HCT116 (cell line): ENCODE measurements at regions not wholly inside any gene's neighbourhood (a gene's known extent, or its start where the extent isn't known, plus 50 kb on each side); places are given as distances from the start of the nearest gene placed in this dataset.

ENCODE experiments used
- ATAC-seq: fragments of 200-7000 bp; cut with Tn5 transposase; 2 replicates; pipeline ENCODE4 v1.9.1; 2020; ENCODE audit warnings: mild to moderate bottlenecking, moderate library complexity
- BruUV-seq: library from RNA; stranded (reverse); fragments of 400-500 nt; replicated peaks from 2 replicates; lab custom pipeline; 2021; lab: Mats Ljungman, UMichigan
- CTCF ChIA-PET: fragments of 300-600 bp; sonication (Branson Sonifier 250); formaldehyde crosslinking; loops from one replicate; lab custom pipeline; 2021; ENCODE audit warnings: antibody characterized with exemption; lab: Charles Lee
- POLR2A ChIA-PET: fragments of 300-600, 350-600 bp; sonication (Branson Sonifier 250); formaldehyde crosslinking; loops from one replicate; lab custom pipeline; 2021; ENCODE audit warnings: antibody characterized with exemption; lab: Charles Lee
- RAD21 ChIA-PET, 2 experiments: fragments of 300-600 bp; sonication (Branson Sonifier 250); formaldehyde crosslinking; loops; one replicate each; lab custom pipeline; 2023; ENCODE audit warnings: low total read pairs in 2 of 2; ENCODE audit not compliant: uncharacterized antibody in 2 of 2, unreplicated experiment in 2 of 2, low non-redundant PET in 1 of 2; lab: Charles Lee
- DNase-seq: peaks from one replicate; pipeline ENCODE4 v3.0.0-alpha.2; 2010; ENCODE audit warnings: low read depth, low spot score
- H2AFZ ChIP-seq: fragments of 200-600 bp; shearing (Covaris generic), sonication (generic); 2 replicates; pipeline ENCODE4 v1.6.1; 2017; ENCODE audit warnings: low read depth, mixed run types, mixed read lengths, antibody characterized with exemption, low read length; ENCODE audit not compliant: poor library complexity, severe bottlenecking
- H3K27ac ChIP-seq: 2 replicates; pipeline ENCODE4 v1.5.1; 2012; ENCODE audit warnings: low read depth, low read length
- H3K27me3 ChIP-seq: fragments of 200-600 bp; sonication (generic); 2 replicates; pipeline ENCODE4 v1.6.1; 2016; ENCODE audit warnings: mixed run types, low read length, mixed read lengths; ENCODE audit not compliant: insufficient read depth
- H3K36me3 ChIP-seq, 2 experiments: fragments of 200-500 bp in 1 of 2; fragments of 200-600 bp in 1 of 2; sonication (Bioruptor generic) in 1 of 2; sonication (generic) in 1 of 2; 2 replicates each; pipeline versions ENCODE4 v1.5.1 to v1.6.1; 2014 to 2016; ENCODE audit warnings: low read length in 2 of 2, inconsistent platforms in 1 of 2, mixed read lengths in 1 of 2, mixed run types in 1 of 2; ENCODE audit not compliant: insufficient read depth in 2 of 2, control insufficient read depth in 1 of 2
- H3K4me1 ChIP-seq, 2 experiments: fragments of 200-600 bp in 1 of 2; sonication (generic) in 1 of 2; 2 replicates each; pipeline versions ENCODE4 v1.5.1 to v1.6.1; 2012 to 2017; ENCODE audit warnings: low read length in 2 of 2, inconsistent platforms in 1 of 2, mild to moderate bottlenecking in 1 of 2, mixed read lengths in 1 of 2, mixed run types in 1 of 2, moderate library complexity in 1 of 2; ENCODE audit not compliant: insufficient read depth in 2 of 2, control insufficient read depth in 1 of 2
- H3K4me2 ChIP-seq: fragments of 200-600 bp; sonication (generic); 2 replicates; pipeline ENCODE4 v1.6.1; 2017; ENCODE audit warnings: mixed run types, low read length, mixed read lengths
- H3K4me3 ChIP-seq, 2 experiments: fragments of 200-600 bp in 1 of 2; sonication (generic) in 1 of 2; replicated peaks in 1 of 2; 2 replicates each; pipeline ENCODE4 v1.5.1; 2011 to 2016; ENCODE audit warnings: low read length in 2 of 2, control low read depth in 1 of 2, low read depth in 1 of 2, mild to moderate bottlenecking in 1 of 2, mixed read lengths in 1 of 2, mixed run types in 1 of 2
- H3K79me2 ChIP-seq: fragments of 200-600 bp; sonication (generic); 2 replicates; pipeline ENCODE4 v1.6.1; 2017; ENCODE audit warnings: mild to moderate bottlenecking, mixed run types, low read length, moderate library complexity, mixed read lengths; ENCODE audit not compliant: insufficient read depth
- H3K9ac ChIP-seq: fragments of 200-600 bp; sonication (generic); 2 replicates; pipeline ENCODE4 v1.6.1; 2016; ENCODE audit warnings: low read length, mixed read lengths
- H3K9me2 ChIP-seq: fragments of 200-600 bp; sonication (generic), shearing (Covaris generic); 2 replicates; pipeline ENCODE4 v1.6.1; 2017; ENCODE audit warnings: mixed run types, mild to moderate bottlenecking, moderate library complexity; ENCODE audit not compliant: insufficient read depth
- H3K9me3 ChIP-seq, 2 experiments: fragments of 200-500 bp in 1 of 2; fragments of 200-600 bp in 1 of 2; sonication (Bioruptor generic) in 1 of 2; sonication (generic) in 1 of 2; 2 replicates each; pipeline ENCODE4 v1.6.1; 2014 to 2017; ENCODE audit warnings: low read length in 2 of 2, mixed read lengths in 2 of 2, inconsistent platforms in 1 of 2, low read depth in 1 of 2, mild to moderate bottlenecking in 1 of 2, mixed run types in 1 of 2, moderate library complexity in 1 of 2; ENCODE audit not compliant: control insufficient read depth in 1 of 2, insufficient read depth in 1 of 2
- H4K20me1 ChIP-seq: fragments of 200-600 bp; sonication (generic), shearing (Covaris generic); 2 replicates; pipeline ENCODE4 v1.6.1; 2017; ENCODE audit warnings: mixed run types, mild to moderate bottlenecking, moderate library complexity; ENCODE audit not compliant: insufficient read depth
- CEBPB ChIP-seq: IDR thresholded peaks from 2 replicates; pipeline ENCODE4 v1.6.1; 2012; ENCODE audit warnings: low read depth
- EGR1 ChIP-seq: IDR thresholded peaks from 2 replicates; pipeline ENCODE4 v1.6.1; 2012; ENCODE audit warnings: low read depth
- ELF1 ChIP-seq: IDR thresholded peaks from 2 replicates; pipeline ENCODE4 v1.6.1; 2012; ENCODE audit warnings: low read depth, borderline replicate concordance
- EZH2phosphoT487 ChIP-seq: fragments of 200-600 bp; IDR thresholded peaks from 2 replicates; pipeline ENCODE4 v1.6.1; 2018; ENCODE audit warnings: antibody characterized with exemption, borderline replicate concordance
- FOSL1 ChIP-seq: IDR thresholded peaks from 2 replicates; pipeline ENCODE4 v1.6.1; 2012; ENCODE audit warnings: low read depth
- POLR2A ChIP-seq: IDR thresholded peaks from 2 replicates; pipeline ENCODE4 v1.7.0; 2011; ENCODE audit warnings: borderline replicate concordance; ENCODE audit not compliant: insufficient read depth, insufficient read length; ENCODE audit errors: extremely low read depth
- POLR2AphosphoS5 ChIP-seq: IDR thresholded peaks from 2 replicates; pipeline ENCODE4 v1.6.1; 2011; ENCODE audit warnings: mild to moderate bottlenecking, low read depth, low read length, moderate library complexity
- RAD21 ChIP-seq: IDR thresholded peaks from 2 replicates; pipeline ENCODE4 v1.6.1; 2012; ENCODE audit warnings: low read depth, mild to moderate bottlenecking
- REST ChIP-seq: IDR thresholded peaks from 2 replicates; pipeline ENCODE4 v1.6.1; 2012; ENCODE audit warnings: low read depth
- SIN3A ChIP-seq: IDR thresholded peaks from 2 replicates; pipeline ENCODE4 v1.6.1; 2012; ENCODE audit warnings: low read depth
- SRF ChIP-seq: IDR thresholded peaks from 2 replicates; pipeline ENCODE4 v1.6.1; 2012; ENCODE audit warnings: low read depth
- TCF7L2 ChIP-seq: IDR thresholded peaks from 2 replicates; pipeline ENCODE4 v1.7.0; 2011; ENCODE audit warnings: borderline replicate concordance, inconsistent platforms; ENCODE audit not compliant: insufficient read depth, insufficient read length; ENCODE audit errors: extremely low read depth
- YY1 ChIP-seq: IDR thresholded peaks from 2 replicates; pipeline ENCODE4 v1.6.1; 2011; ENCODE audit warnings: low read length, low read depth, moderate library complexity, mild to moderate bottlenecking; ENCODE audit not compliant: insufficient replicate concordance; ENCODE audit errors: extremely low read depth
- ZNF274 ChIP-seq: fragments of 200-500 bp; sonication (Bioruptor generic); IDR thresholded peaks from 2 replicates; pipeline ENCODE4 v1.6.1; 2014; ENCODE audit warnings: mild to moderate bottlenecking, low read depth, low read length, inconsistent platforms
- intact Hi-C: fragments of 100-400 bp; cut with micrococcal nuclease; formaldehyde crosslinking; loops from 2 replicates; pipeline ENCODE4 v1.10.0; 2022
- TF ChIP-seq, protein P1 (sequence below): IDR thresholded peaks from 2 replicates; pipeline ENCODE4 v1.6.1; 2012
- TF ChIP-seq, protein P2 (sequence below), 3 experiments: fragments of 200-600 bp in 1 of 3; sonication (generic) in 1 of 3; IDR thresholded peaks in 2 of 3; conservative IDR thresholded peaks in 1 of 3; 2 replicates each; pipeline ENCODE4 v1.5.1; 2012 to 2017; ENCODE audit warnings: low read depth in 2 of 3, low read length in 2 of 3, antibody characterized with exemption in 1 of 3, borderline replicate concordance in 1 of 3, control low read depth in 1 of 3, mild to moderate bottlenecking in 1 of 3, mixed read lengths in 1 of 3, mixed run types in 1 of 3, moderate library complexity in 1 of 3; ENCODE audit not compliant: insufficient read depth in 1 of 3

GRCh38 chr2:34646901-34647300 lies 1047.8 kb upstream of the FAM98A start:
- Histone ChIP-seq H3K9me3 (peaks cover 4 to 22% of the 10 kb centered on the region in 2 experiments; a peak in 1 of 4 replicates), H3K27me3 (no peaks in the 10 kb centered on the region), H3K4me2 (no peak overlapping the region), H3K4me3 (no peak overlapping the region), H2AFZ (no peak overlapping the region), H3K4me1 (no peaks in the 10 kb centered on the region), H3K79me2 (no peaks in the 10 kb centered on the region), H4K20me1 (no peaks in the 10 kb centered on the region), H3K9me2 (no peaks in the 10 kb centered on the region), H3K27ac (no peak overlapping the region), H3K36me3 (no peaks in the 10 kb centered on the region), H3K9ac (no peak overlapping the region)
- DNase-seq: no peak
- RAD21 ChIA-PET: no interaction called here
- intact Hi-C loops: no loop called here
- CTCF ChIA-PET: no interaction called here
- POLR2A ChIA-PET: no interaction called here
- no peak for ATAC-seq
- TF ChIP-seq RAD21 (no peak), TCF7L2 (no peak), CEBPB (no peak), ZNF274 (no peak), REST (no peak), YY1 (no peak), SIN3A (no peak), FOSL1 (no peak), POLR2AphosphoS5 (no peak), POLR2A (no peak), EZH2phosphoT487 (no peak), ELF1 (no peak), EGR1 (no peak), SRF (no peak)
- TF ChIP-seq, protein P1, sequence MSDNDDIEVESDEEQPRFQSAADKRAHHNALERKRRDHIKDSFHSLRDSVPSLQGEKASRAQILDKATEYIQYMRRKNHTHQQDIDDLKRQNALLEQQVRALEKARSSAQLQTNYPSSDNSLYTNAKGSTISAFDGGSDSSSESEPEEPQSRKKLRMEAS: no peak
- TF ChIP-seq, protein P2, sequence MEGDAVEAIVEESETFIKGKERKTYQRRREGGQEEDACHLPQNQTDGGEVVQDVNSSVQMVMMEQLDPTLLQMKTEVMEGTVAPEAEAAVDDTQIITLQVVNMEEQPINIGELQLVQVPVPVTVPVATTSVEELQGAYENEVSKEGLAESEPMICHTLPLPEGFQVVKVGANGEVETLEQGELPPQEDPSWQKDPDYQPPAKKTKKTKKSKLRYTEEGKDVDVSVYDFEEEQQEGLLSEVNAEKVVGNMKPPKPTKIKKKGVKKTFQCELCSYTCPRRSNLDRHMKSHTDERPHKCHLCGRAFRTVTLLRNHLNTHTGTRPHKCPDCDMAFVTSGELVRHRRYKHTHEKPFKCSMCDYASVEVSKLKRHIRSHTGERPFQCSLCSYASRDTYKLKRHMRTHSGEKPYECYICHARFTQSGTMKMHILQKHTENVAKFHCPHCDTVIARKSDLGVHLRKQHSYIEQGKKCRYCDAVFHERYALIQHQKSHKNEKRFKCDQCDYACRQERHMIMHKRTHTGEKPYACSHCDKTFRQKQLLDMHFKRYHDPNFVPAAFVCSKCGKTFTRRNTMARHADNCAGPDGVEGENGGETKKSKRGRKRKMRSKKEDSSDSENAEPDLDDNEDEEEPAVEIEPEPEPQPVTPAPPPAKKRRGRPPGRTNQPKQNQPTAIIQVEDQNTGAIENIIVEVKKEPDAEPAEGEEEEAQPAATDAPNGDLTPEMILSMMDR (IDR thresholded peaks at IDR 0.05 in 2 of 3, conservative IDR thresholded peaks at IDR 0.05 in 1 of 3; ENCODE audit: borderline replicate concordance in 1 of 3, insufficient read depth in 1 of 3, low read depth in 2 of 3, low read length in 2 of 3): no peak
- no TSS peak for BruUV-seq
